SK-N-MC (cell line): ENCODE measurements at regions not wholly inside any gene's neighbourhood (a gene's known extent, or its start where the extent isn't known, plus 50 kb on each side); places are given as distances from the start of the nearest gene placed in this dataset.

Experiments used
- EZH2 ChIP-seq: fragments of 200-600 bp; sonication (generic); IDR thresholded peaks from one replicate; pipeline ENCODE4 v1.6.1; 2017; ENCODE audit warnings: antibody characterized with exemption
- POLR2AphosphoS5 ChIP-seq: IDR thresholded peaks from 2 replicates; pipeline ENCODE4 v1.6.1; 2012; ENCODE audit warnings: mild to moderate bottlenecking, low read depth, low read length, borderline replicate concordance

DNA sequence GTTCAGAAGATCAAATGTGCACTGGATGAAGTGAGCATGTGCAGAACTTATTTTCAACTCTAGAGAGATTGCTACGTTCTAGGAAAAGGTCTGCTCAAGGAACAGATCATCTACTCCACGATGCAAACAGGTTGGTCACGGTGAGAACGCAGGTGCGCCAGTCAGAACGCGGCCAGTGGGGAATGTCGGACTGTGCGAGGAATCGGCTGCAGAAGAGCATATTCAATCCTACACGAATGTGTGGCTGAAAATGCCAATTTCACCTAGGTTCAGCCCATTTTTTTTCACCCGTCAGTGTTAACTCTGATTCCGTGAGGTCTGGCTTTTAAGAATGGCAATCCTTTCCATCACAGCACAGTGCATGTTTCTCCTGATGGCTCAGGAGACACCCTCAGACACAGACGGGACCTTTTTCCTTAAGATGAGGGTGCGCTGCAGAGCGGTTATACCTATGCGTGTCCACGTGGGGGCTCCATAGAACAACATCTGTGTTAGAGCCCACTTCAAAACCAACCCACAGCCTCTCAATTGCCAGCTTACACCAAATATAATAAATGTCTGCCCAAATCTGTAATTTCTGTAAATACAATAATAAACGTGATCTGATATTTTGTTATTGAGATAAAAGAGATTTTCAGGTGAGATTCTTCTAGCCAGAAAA is 250.4 kb downstream of the FOXA2 start:
- TF ChIP-seq POLR2AphosphoS5: no peak
- TF ChIP-seq EZH2: no peak
